Activated naive CD8-positive, alpha-beta T cell treated with anti-CD3 and anti-CD28 coated beads, Interleukin-2, amount 10 ng/mL, durations not matched to agents 7 days and 5 days (primary cell): ENCODE measurements at regions not wholly inside any gene's neighbourhood (a gene's known extent, or its start where the extent isn't known, plus 50 kb on each side); places are given as distances from the start of the nearest gene placed in this dataset.
"Not testable (repeated sequence)": the region's sequence is repeated elsewhere in the genome, so short reads cannot be mapped to it uniquely, and the experiment has no call there.

ENCODE experiments used
- ATAC-seq: fragments of 150-1000 bp; cut with Tn5 transposase; one replicate; pipeline ENCODE4 v1.10.0; 2021; ENCODE audit warnings: low read depth, moderate library complexity
- POLR2A ChIA-PET: fragments of 350-600 bp; sonication (Branson Sonifier 250); formaldehyde crosslinking; loops from one replicate; lab custom pipeline; 2021; ENCODE audit warnings: antibody characterized with exemption; lab: Charles Lee
- DNase-seq: peaks from one replicate; pipeline ENCODE4 v3.0.0; 2021
- H3K27ac Mint-ChIP-seq: one replicate; pipeline ENCODE4 v1.8.0; 2022; ENCODE audit warnings: mild to moderate bottlenecking, mixed read lengths
- H3K27me3 Mint-ChIP-seq: one replicate; pipeline ENCODE4 v1.8.0; 2022; ENCODE audit warnings: mild to moderate bottlenecking, moderate library complexity, mixed read lengths
- H3K36me3 Mint-ChIP-seq: one replicate; pipeline ENCODE4 v1.8.0; 2021; ENCODE audit warnings: mild to moderate bottlenecking, mixed read lengths
- H3K4me1 Mint-ChIP-seq: one replicate; pipeline ENCODE4 v1.8.0; 2021; ENCODE audit warnings: mixed read lengths
- H3K4me3 Mint-ChIP-seq: one replicate; pipeline ENCODE4 v1.8.0; 2022; ENCODE audit warnings: mild to moderate bottlenecking, moderate library complexity, mixed read lengths
- H3K9me3 Mint-ChIP-seq: one replicate; pipeline ENCODE4 v1.8.0; 2021; ENCODE audit warnings: mixed read lengths

DNA sequence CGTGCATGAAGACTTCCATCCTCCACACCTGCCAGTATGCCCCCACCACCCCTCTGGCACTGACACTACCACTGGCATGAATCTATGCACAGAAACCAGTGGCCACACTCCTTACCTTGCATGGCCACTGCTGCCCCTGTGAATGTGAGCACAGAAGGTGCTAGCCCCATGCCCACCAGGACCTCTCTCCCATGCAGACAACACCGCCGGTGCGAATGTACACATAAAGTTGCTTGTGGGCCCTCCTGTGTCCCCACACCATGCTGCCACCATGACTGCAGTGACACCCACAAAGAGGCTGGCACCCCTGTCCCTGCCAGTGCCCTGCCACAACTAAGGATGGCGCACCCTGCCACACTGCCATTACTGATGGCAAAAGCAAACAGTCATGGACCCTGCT, 289.5 kb upstream of the KCND2 start:
- no peaks in the 10 kb centered on the region for H3K4me1 Mint-ChIP-seq
- ATAC-seq = no peak
- H3K9me3 Mint-ChIP-seq = peaks cover 2% of the 10 kb centered on the region
- H3K36me3 Mint-ChIP-seq = no peaks in the 10 kb centered on the region
- H3K27ac Mint-ChIP-seq = no peak overlapping the region
- H3K4me3 Mint-ChIP-seq = no peak overlapping the region
- no peaks in the 10 kb centered on the region for H3K27me3 Mint-ChIP-seq
- DNase-seq = no peak
- POLR2A ChIA-PET = no interaction called here

DNA sequence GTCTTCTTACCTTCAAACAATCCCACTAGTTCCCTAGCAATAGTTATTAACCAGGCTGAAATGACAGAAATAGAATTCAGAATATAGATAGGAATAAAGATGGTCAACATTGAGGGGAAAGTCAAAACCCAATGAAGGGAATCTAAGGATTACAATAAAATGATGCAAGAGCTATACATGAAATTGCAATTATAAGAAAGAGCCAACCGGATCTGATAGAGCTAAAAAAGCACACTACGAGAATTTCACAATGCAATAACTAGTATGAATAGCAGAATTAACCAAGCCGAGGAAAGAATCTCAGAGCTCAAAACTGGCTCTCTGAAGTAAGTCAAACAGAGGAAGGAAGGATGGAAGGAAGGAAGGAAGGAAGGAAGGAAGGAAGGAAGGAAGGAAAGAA, 288.7 kb upstream of the KCND2 start:
- Mint-ChIP-seq H3K36me3 (no peaks in the 10 kb centered on the region), H3K27me3 (no peaks in the 10 kb centered on the region), H3K9me3 (peaks cover 2% of the 10 kb centered on the region), H3K4me3 (no peak overlapping the region), H3K27ac (no peak overlapping the region), H3K4me1 (no peaks in the 10 kb centered on the region)
- DNase-seq (no peak), ATAC-seq (no peak)
- POLR2A ChIA-PET = no interaction called here

DNA sequence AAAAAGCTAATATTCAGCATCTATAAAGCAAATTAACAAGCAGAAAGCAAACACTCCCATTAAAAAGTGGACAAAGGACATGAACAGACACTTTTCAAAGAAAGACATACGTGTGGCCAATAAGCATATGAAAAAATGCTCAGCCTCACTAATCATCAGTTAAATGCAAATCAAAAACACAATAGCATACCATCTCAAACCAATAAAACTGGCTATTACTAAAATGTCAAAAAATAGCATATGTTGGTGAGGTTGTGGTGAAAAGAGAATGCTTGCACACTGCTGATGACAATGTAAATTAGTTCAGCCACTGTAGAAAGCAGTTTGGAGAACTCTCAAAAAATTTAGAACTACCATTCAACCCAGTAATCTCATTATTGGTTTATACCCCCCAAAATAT, 284.6 kb upstream of the KCND2 start:
- Mint-ChIP-seq H3K4me3 (no peak overlapping the region), H3K36me3 (no peaks in the 10 kb centered on the region), H3K27ac (no peak overlapping the region), H3K27me3 (no peaks in the 10 kb centered on the region), H3K9me3 (peaks cover 8% of the 10 kb centered on the region), H3K4me1 (no peaks in the 10 kb centered on the region)
- POLR2A ChIA-PET = no interaction called here
- ATAC-seq (no peak), DNase-seq (no peak)

DNA sequence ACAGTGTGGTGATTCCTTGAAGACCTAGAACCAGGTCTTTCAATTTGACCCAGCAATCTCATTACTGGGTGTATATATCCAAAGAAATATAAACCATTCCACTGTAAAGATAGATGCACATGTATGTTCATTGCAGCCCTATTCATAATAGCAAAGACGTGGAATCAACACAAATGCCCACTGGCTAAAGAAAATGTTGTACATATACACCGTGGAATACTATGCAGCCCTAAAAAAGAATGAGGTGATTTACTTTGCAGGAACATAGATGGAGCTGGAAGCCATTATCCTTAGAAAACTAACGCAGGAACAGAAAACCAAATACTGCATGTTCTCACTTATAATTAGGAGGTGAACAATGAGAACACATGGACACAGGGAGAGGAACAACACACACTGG, 278.0 kb upstream of the KCND2 start:
- Mint-ChIP-seq H3K27me3 (no peaks in the 10 kb centered on the region), H3K4me3 (no peak overlapping the region), H3K4me1 (no peaks in the 10 kb centered on the region), H3K36me3 (no peaks in the 10 kb centered on the region), H3K27ac (no peak overlapping the region), H3K9me3 (peaks cover 13% of the 10 kb centered on the region)
- DNase-seq = no peak
- POLR2A ChIA-PET = no interaction called here
- ATAC-seq = no peak

DNA sequence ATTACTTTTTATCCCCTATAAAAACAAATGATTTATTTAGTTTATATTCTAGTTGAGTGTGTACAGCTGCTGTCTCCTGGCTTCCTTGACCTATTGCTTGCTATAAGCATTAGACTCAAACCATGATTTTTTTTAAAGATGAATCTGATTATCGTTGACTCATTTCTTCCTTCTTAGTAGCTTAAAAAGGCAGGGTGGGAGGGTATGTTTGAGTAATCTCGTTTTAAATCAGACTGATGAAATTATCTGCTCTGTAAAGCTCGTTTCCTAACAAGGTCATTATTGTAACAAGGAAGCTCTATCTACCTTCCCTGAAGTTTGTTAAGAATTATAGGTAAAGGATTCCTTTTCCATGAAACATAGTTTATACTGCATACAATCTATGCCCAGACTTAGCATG, 276.3 kb upstream of the KCND2 start:
- Mint-ChIP-seq H3K27ac (no peak overlapping the region), H3K27me3 (no peaks in the 10 kb centered on the region), H3K9me3 (peaks cover 5% of the 10 kb centered on the region), H3K4me1 (no peaks in the 10 kb centered on the region), H3K36me3 (no peaks in the 10 kb centered on the region), H3K4me3 (no peak overlapping the region)
- POLR2A ChIA-PET = no interaction called here
- DNase-seq (no peak), ATAC-seq (no peak)

DNA sequence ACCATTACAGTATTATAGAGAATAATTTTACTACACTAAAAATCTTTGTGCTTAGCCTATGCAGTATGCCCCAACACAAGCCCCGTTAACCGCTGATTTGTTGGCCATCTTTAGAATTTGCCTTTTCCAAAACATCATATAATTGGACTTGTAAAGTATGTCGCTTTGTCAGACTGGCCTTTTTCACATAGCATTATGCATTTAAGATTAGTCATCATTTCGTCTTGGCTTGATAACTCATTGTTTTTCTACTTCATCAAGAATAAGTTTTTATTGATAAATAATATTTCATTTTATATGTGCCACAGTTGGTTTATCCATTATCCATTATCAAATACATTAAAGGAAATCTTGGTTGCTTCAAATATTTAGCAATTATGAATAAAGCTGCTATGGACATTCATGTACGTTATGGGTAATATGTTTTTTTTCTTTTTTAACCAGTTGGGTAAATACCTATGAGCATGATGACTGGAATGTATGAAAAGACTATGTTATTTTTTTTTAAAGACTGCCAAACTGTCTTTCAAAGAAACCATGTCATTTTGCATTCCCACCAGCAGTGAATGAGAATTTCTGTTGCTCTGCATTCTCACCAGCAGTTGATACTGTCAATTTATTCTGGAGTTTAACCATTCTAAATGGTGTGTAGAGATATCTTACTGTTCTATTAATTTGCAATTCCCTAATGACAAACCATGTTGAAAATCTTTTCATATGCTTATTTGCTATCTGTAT, 273.1 kb upstream of the KCND2 start:
- H3K4me1 Mint-ChIP-seq = no peaks in the 10 kb centered on the region
- no peak overlapping the region for H3K4me3 Mint-ChIP-seq
- peaks cover 5% of the 10 kb centered on the region for H3K9me3 Mint-ChIP-seq
- ATAC-seq (no peak), DNase-seq (no peak)
- H3K27me3 Mint-ChIP-seq = no peaks in the 10 kb centered on the region
- H3K36me3 Mint-ChIP-seq = no peaks in the 10 kb centered on the region
- POLR2A ChIA-PET = no interaction called here
- no peak overlapping the region for H3K27ac Mint-ChIP-seq

DNA sequence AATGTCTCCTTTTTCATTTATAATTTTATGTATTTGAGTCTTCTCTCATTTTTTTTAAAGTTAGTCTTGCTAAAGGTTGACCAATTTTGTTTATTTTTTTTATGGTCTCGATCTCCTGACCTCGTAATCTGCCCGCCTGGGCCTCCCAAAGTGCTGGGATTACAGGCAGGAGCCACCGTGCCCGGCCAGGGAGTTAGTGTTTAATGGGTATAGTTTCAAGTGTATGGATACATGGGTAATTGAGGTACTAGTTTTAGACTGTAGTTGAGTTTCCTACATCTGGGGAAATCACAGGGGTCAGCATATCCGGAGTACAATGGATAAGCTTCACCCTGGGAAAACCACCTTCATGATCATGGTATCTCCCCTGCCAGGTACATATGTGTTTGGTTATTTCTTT, 267.3 kb upstream of the KCND2 start:
- DNase-seq (no peak), ATAC-seq (no peak)
- no peaks in the 10 kb centered on the region for H3K27me3 Mint-ChIP-seq
- no peak overlapping the region for H3K4me3 Mint-ChIP-seq
- H3K27ac Mint-ChIP-seq = no peak overlapping the region
- POLR2A ChIA-PET = no interaction called here
- H3K4me1 Mint-ChIP-seq = no peaks in the 10 kb centered on the region
- H3K36me3 Mint-ChIP-seq = no peaks in the 10 kb centered on the region
- peaks cover 6% of the 10 kb centered on the region for H3K9me3 Mint-ChIP-seq

DNA sequence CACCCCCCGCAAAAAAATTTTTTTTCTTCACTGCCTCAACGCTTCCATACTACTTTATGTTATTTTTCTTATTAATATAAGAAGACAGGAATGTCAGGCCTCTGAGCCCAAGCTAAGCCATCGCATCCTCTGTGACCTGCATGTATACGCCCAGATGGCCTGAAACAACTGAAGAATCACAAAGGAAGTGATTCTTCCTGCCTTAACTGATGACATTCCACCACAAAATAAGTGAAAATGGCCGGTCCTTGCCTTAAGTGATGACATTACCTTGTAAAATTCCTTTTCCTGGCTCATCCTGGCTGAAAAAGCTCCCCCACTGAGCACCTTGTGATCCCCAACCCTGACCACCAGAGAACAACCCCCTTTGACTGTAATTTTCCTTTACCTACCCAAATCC, 258.7 kb upstream of the KCND2 start:
- POLR2A ChIA-PET, H3K36me3 Mint-ChIP-seq, DNase-seq, H3K27ac Mint-ChIP-seq, ATAC-seq, H3K9me3 Mint-ChIP-seq, H3K27me3 Mint-ChIP-seq, H3K4me3 Mint-ChIP-seq, H3K4me1 Mint-ChIP-seq: not testable (repeated sequence)

DNA sequence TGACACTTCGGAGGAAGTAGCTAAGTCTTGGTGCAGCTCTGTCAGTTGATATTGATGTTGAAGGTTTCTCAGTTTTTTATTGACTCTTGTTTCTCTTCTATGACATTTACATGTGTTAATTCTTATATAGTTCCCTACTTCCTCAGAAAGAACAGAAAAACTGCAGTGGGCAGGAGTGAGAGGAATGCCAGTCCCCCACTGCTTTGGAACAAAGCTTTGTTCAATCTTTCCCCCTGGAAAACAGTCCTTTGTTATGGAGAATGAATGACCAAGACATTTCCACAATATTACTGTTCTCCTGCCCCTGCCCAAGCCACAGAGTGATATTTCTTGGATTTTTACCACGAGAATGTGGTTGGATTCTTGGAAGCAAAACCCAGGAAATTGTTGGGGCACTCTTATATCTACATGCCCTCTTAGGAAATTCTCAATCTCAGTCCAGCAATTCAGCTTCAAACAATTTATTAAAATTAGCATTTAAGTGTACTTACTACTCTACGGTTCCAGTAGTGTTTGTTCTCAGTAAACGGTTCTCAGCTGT, 258.0 kb upstream of the KCND2 start:
- H3K4me1 Mint-ChIP-seq = no peaks in the 10 kb centered on the region
- POLR2A ChIA-PET = no interaction called here
- no peak overlapping the region for H3K27ac Mint-ChIP-seq
- no peak overlapping the region for H3K4me3 Mint-ChIP-seq
- ATAC-seq (no peak), DNase-seq (no peak)
- H3K36me3 Mint-ChIP-seq = no peaks in the 10 kb centered on the region
- no peaks in the 10 kb centered on the region for H3K27me3 Mint-ChIP-seq
- peaks cover 4% of the 10 kb centered on the region for H3K9me3 Mint-ChIP-seq

DNA sequence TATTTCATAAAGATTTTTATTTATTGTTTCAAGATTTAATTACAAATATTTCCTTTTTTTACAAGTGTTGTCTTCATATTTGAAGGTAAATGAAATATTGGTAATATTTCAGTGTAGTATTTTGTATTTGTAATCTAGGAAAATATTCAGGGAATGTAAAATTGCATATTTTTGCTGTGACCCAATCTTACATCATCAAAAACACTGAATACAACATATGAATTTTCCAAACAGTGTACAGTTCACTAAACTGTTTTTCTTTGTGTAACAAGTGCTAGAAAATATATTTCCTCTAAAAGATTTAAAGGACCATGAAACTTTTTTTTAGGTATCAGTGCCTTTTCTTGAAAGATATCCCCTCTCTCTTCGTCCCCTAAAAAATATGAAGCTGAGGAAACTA, 251.9 kb upstream of the KCND2 start:
- Mint-ChIP-seq H3K36me3 (no peaks in the 10 kb centered on the region), H3K27me3 (no peaks in the 10 kb centered on the region), H3K4me3 (no peak overlapping the region), H3K9me3 (no peaks in the 10 kb centered on the region), H3K27ac (no peak overlapping the region), H3K4me1 (no peaks in the 10 kb centered on the region)
- DNase-seq (no peak), ATAC-seq (no peak)
- POLR2A ChIA-PET = no interaction called here

DNA sequence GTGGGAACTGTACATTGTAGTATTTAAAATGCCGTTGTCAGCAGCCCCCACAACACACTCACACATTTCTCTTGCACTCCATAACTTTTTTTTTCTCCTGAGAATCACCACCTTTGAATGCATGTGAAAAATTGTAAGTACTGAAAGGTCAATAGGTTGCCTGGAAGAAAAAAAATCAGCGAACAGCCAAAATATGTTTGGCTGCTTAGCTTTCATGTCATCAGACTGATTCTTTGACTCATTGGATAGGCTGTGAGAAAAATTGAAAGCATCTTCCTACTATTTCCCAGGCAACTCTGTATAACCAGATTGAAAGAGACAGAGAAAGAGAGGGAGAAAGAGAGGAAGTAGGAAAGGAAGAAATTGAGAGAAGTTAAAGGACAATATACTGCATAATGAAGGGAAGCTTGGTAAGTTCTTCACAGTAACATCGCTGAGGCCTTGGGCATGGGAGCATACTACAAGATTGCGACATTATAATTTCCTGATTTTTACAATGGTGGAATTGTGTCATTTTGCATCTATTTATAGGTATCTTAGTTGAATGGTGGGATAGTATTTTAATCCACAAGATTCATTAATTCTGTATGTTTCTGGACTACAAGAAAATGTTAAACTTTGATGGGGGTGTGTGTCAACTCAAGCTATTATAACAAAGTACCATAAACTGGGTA, 249.3 kb upstream of the KCND2 start:
- H3K27ac Mint-ChIP-seq = no peak overlapping the region
- DNase-seq = no peak
- no peaks in the 10 kb centered on the region for H3K36me3 Mint-ChIP-seq
- H3K4me1 Mint-ChIP-seq = no peaks in the 10 kb centered on the region
- H3K27me3 Mint-ChIP-seq = no peaks in the 10 kb centered on the region
- POLR2A ChIA-PET = no interaction called here
- no peaks in the 10 kb centered on the region for H3K9me3 Mint-ChIP-seq
- no peak overlapping the region for H3K4me3 Mint-ChIP-seq
- ATAC-seq = no peak

DNA sequence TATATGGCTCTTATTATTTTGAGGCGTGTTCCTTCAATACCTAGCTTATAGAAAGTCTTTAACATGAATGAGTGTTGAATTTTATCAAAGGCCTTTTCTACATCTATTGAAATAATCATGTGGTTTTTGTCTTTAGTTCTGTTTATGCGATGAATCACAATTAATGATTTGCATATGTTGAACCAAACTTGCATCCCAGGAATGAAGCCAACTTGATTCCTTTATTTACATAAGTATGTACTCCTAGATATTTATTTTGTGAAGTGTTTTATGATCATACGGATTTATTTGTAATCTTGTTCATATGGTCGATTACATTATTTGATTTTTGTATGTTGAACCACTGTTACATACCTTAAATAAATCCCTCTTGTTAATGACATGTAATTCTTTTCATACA, 244.3 kb upstream of the KCND2 start:
- Mint-ChIP-seq H3K9me3 (no peaks in the 10 kb centered on the region), H3K4me3 (no peak overlapping the region), H3K27me3 (no peaks in the 10 kb centered on the region), H3K36me3 (no peaks in the 10 kb centered on the region), H3K4me1 (no peaks in the 10 kb centered on the region), H3K27ac (no peak overlapping the region)
- ATAC-seq (no peak), DNase-seq (no peak)
- POLR2A ChIA-PET = no interaction called here

DNA sequence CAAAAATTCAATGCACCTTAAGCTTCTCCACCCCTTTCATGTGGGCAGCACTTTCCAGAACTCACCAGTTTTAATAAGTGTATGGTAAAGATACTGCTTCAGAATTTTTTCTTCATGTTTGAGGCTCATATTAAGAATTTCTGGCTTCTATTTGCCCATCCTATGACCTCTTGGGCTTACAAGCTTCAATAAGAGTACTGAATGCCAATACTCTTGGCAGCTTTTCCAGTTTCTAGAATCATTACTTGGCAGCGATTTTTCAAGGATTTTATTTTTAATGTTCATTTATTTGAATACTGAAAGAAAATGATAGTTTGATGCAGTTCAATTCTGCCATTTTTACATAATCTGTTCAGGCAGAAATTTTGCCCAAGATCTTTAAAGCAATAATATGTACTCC, 242.1 kb upstream of the KCND2 start:
- H3K27me3 Mint-ChIP-seq = no peaks in the 10 kb centered on the region
- POLR2A ChIA-PET = no interaction called here

DNA sequence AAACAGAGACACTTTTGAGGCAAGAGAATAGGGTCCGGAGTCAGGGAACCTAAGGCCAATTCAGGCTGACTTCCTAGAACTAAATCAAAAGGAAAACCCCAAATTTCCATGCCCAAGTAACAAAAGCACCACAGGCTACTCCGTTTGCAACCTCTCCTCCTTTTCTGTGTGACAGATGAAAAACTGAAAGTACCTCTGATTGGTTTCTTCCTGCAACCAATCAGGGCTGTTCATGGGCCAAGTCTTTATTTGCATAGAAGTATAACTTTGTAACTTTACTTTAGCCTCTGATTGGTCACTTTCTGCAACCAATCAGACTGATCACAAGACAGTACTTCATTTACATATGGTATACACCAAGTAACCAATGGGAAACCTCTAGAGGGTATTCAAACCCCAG, 239.9 kb upstream of the KCND2 start:
- H3K9me3 Mint-ChIP-seq = peaks cover 1% of the 10 kb centered on the region
- no peaks in the 10 kb centered on the region for H3K27me3 Mint-ChIP-seq
- no peak for DNase-seq
- H3K4me1 Mint-ChIP-seq = no peaks in the 10 kb centered on the region
- POLR2A ChIA-PET = no interaction called here
- no peak overlapping the region for H3K4me3 Mint-ChIP-seq
- no peak overlapping the region for H3K27ac Mint-ChIP-seq
- ATAC-seq = no peak
- no peaks in the 10 kb centered on the region for H3K36me3 Mint-ChIP-seq

More for the DNA sequence above, 242.1 kb upstream of the KCND2 start:
- ATAC-seq (no peak), DNase-seq (no peak)
- H3K9me3 Mint-ChIP-seq = no peaks in the 10 kb centered on the region
- no peak overlapping the region for H3K4me3 Mint-ChIP-seq
- H3K36me3 Mint-ChIP-seq = no peaks in the 10 kb centered on the region
- H3K4me1 Mint-ChIP-seq = no peaks in the 10 kb centered on the region
- H3K27ac Mint-ChIP-seq = no peak overlapping the region
